RWPE2 (cell line): ENCODE measurements at regions not wholly inside any gene's neighbourhood (a gene's known extent, or its start where the extent isn't known, plus 50 kb on each side); places are given as distances from the start of the nearest gene placed in this dataset.

Source experiments
- ATAC-seq: fragments of 200-7000 bp; cut with Tn5 transposase; 3 replicates; pipeline ENCODE4 v1.9.1; 2021; ENCODE audit warnings: low read depth
- DNase-seq: peaks from one replicate; pipeline ENCODE4 v3.0.0-alpha.2; 2020; ENCODE audit warnings: low spot score
- H3K27ac ChIP-seq: fragments of 450-650 bp; 2 replicates; pipeline ENCODE4 v1.5.1; 2017; ENCODE audit warnings: mild to moderate bottlenecking; ENCODE audit not compliant: poor library complexity, severe bottlenecking
- H3K27me3 ChIP-seq: fragments of 250-450 bp; sonication (Bioruptor Pico); 2 replicates; pipeline ENCODE4 v1.5.1; 2021; ENCODE audit warnings: mild to moderate bottlenecking, moderate library complexity; ENCODE audit not compliant: insufficient read depth, poor library complexity, severe bottlenecking
- H3K36me3 ChIP-seq: fragments of 250-450 bp; sonication (Bioruptor Pico); 2 replicates; pipeline ENCODE4 v1.5.1; 2020; ENCODE audit warnings: low read depth, mild to moderate bottlenecking, moderate library complexity
- H3K4me1 ChIP-seq: fragments of 250-450 bp; sonication (Bioruptor Pico); 2 replicates; pipeline ENCODE4 v1.5.1; 2021; ENCODE audit warnings: mild to moderate bottlenecking, moderate library complexity; ENCODE audit not compliant: insufficient read depth, poor library complexity, severe bottlenecking
- H3K4me3 ChIP-seq: fragments of 250-450 bp; sonication (Bioruptor Pico); 2 replicates; pipeline ENCODE4 v1.5.1; 2021; ENCODE audit warnings: mild to moderate bottlenecking, moderate library complexity; ENCODE audit not compliant: severe bottlenecking
- H3K9me3 ChIP-seq: fragments of 250-450 bp; sonication (Bioruptor Pico); 2 replicates; pipeline ENCODE4 v1.5.1; 2021; ENCODE audit warnings: mild to moderate bottlenecking, moderate library complexity; ENCODE audit not compliant: severe bottlenecking
- TF ChIP-seq, protein P1 (sequence below): fragments of 450-650 bp; IDR thresholded peaks from one replicate; pipeline ENCODE4 v1.5.1; 2017; ENCODE audit warnings: mild to moderate bottlenecking, moderate library complexity; ENCODE audit not compliant: poor library complexity, severe bottlenecking

DNA sequence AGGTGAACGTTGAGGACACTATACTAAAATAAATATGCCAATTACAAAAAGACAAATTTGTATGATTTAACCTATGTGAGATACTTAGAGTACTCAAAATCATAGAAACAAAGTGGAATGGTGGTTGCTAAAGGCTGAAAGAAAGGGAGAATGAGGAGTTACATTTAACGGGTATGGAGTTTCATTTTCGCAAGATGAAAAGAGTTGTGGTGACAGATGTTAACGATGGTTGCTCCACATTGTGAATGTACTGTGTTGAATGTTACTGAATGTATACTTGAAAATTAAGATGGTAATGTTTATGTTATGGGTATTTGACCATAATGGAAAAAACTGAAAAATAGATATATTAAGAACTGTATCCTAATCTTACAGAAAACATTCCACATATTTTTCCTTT lies 51.3 kb upstream of the MOCS2 start:
- Histone ChIP-seq H3K27ac (no peak overlapping the region), H3K27me3 (no peaks in the 10 kb centered on the region), H3K4me3 (no peak overlapping the region), H3K36me3 (no peaks in the 10 kb centered on the region), H3K4me1 (no peaks in the 10 kb centered on the region), H3K9me3 (no peaks in the 10 kb centered on the region)
- no peak for DNase-seq
- TF ChIP-seq, protein P1, sequence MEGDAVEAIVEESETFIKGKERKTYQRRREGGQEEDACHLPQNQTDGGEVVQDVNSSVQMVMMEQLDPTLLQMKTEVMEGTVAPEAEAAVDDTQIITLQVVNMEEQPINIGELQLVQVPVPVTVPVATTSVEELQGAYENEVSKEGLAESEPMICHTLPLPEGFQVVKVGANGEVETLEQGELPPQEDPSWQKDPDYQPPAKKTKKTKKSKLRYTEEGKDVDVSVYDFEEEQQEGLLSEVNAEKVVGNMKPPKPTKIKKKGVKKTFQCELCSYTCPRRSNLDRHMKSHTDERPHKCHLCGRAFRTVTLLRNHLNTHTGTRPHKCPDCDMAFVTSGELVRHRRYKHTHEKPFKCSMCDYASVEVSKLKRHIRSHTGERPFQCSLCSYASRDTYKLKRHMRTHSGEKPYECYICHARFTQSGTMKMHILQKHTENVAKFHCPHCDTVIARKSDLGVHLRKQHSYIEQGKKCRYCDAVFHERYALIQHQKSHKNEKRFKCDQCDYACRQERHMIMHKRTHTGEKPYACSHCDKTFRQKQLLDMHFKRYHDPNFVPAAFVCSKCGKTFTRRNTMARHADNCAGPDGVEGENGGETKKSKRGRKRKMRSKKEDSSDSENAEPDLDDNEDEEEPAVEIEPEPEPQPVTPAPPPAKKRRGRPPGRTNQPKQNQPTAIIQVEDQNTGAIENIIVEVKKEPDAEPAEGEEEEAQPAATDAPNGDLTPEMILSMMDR, result no peak
- no peak for ATAC-seq

GRCh38 chr5:53161876-53162275 lies 52.3 kb upstream of the MOCS2 start:
- Histone ChIP-seq H3K9me3 (no peaks in the 10 kb centered on the region), H3K27me3 (no peaks in the 10 kb centered on the region), H3K36me3 (no peaks in the 10 kb centered on the region), H3K4me1 (no peaks in the 10 kb centered on the region), H3K4me3 (no peak overlapping the region), H3K27ac (no peak overlapping the region)
- no peak for DNase-seq
- TF ChIP-seq, protein P1, result no peak
- ATAC-seq, result peak; percentile 31; the same call in 1 of the 3 replicates

DNA sequence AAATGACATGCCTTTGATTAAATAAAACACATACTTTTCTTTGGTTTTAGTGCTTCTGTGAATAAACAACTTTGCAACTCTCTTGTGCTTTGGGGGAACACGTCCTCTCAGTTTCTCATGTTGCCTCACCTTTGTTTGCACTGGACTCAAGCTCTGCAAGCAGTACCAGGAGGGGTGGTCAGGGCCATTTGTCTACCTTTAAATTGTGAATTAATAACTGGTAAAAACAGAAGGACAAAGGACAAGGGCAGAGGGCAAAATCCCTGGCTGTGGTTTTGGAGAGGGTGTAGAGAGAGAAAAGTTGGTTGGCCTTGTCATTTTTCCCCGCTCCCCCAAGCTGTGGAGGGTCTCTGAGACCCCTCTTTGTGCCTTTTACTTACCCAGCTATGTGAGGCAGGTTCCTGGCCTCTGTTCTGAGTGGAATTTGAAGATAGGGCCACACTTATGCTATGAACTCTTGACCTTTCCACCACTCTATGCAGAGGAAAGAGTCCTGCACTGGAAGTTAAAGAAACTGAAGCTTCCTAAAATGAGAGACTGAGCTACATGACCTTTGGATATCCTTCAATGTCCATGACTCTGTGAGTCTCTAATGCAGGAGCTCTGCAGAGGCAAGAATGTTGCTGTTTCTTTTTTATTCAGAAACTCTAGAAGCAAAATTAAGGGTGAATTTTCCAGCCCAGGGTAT lies 55.1 kb upstream of the MOCS2 start:
- Histone ChIP-seq H3K4me3 (no peak overlapping the region), H3K4me1 (no peaks in the 10 kb centered on the region), H3K27ac (no peak overlapping the region), H3K27me3 (no peaks in the 10 kb centered on the region), H3K9me3 (no peaks in the 10 kb centered on the region), H3K36me3 (no peaks in the 10 kb centered on the region)
- ATAC-seq (no peak), DNase-seq (no peak)
- TF ChIP-seq, protein P1, result no peak

GRCh38 chr5:53165431-53166182 lies 56.0 kb upstream of the MOCS2 start:
- Histone ChIP-seq H3K27ac (no peak overlapping the region), H3K27me3 (no peaks in the 10 kb centered on the region), H3K36me3 (no peaks in the 10 kb centered on the region), H3K4me1 (no peaks in the 10 kb centered on the region), H3K9me3 (no peaks in the 10 kb centered on the region), H3K4me3 (no peak overlapping the region)
- no peak for ATAC-seq
- no peak for DNase-seq
- TF ChIP-seq, protein P1, result no peak

DNA sequence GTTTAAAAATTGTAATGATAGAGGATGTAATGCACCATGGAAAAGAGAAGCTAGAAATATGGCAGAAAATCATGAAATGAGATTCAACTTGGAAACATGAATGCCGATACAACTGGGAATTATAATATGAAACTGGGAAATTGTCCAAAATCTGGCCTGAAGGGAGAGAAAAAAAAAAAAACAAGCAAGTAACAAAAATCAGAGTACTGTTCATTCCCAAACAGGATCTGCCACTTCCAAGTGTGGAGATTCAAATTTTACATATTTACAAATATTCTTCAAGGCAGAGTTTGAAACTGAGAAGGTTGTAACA lies 56.6 kb upstream of the MOCS2 start:
- TF ChIP-seq, protein P1, result no peak
- Histone ChIP-seq H3K4me1 (peaks cover 4% of the 10 kb centered on the region), H3K36me3 (no peaks in the 10 kb centered on the region), H3K27me3 (no peaks in the 10 kb centered on the region), H3K4me3 (no peak overlapping the region), H3K27ac (no peak overlapping the region), H3K9me3 (no peaks in the 10 kb centered on the region)
- ATAC-seq (no peak), DNase-seq (no peak)
